ENCODE measurements at regions not wholly inside any gene's neighbourhood (a gene's known extent, or its start where the extent isn't known, plus 50 kb on each side); places are given as distances from the start of the nearest gene placed in this dataset.

- Histone ChIP-seq H3K27ac (ENCODE audit: low read depth, low read length) (no peak overlapping the region), H3K18ac (ENCODE audit: low read length) (no peak overlapping the region), H3K79me2 (ENCODE audit: control insufficient read depth, insufficient read depth, low read length, poor library complexity) (no peaks in the 10 kb centered on the region), H3K36me3 (ENCODE audit: control insufficient read depth in 1 of 2, insufficient read depth in 2 of 2, low read length in 2 of 2) (no peaks in the 10 kb centered on the region), H2AK5ac (ENCODE audit: low read length) (no peak overlapping the region), H2BK120ac (ENCODE audit: insufficient read depth, low read length, poor library complexity) (no peak overlapping the region), H2BK12ac (ENCODE audit: low read length) (no peak overlapping the region), H3K23ac (ENCODE audit: low read length) (no peak overlapping the region), H3K79me1 (ENCODE audit: low read length) (peaks cover 2% of the 10 kb centered on the region), H4K8ac (ENCODE audit: low read depth, low read length) (no peak overlapping the region), H3K9ac (ENCODE audit: low read length) (no peak overlapping the region), H2BK5ac (ENCODE audit: low read depth, low read length, poor library complexity) (no peak overlapping the region), H4K12ac (ENCODE audit: low read depth, low read length) (no peak overlapping the region), H3K4me3 (ENCODE audit: low read depth, low read length) (no peak overlapping the region), H2AFZ (ENCODE audit: insufficient read depth, low read length, poor library complexity) (no peak overlapping the region), H3K27me3 (ENCODE audit: insufficient read depth, low read length) (no peaks in the 10 kb centered on the region), H3K4me1 (ENCODE audit: control insufficient read depth in 1 of 2, insufficient read depth in 2 of 2, low read length in 2 of 2) (peaks cover 0 to 2% of the 10 kb centered on the region in 2 experiments), H3K14ac (ENCODE audit: low read length) (no peak overlapping the region), H4K91ac (ENCODE audit: low read depth, low read length) (no peak overlapping the region), H3K4ac (ENCODE audit: low read depth, low read length) (no peak overlapping the region), H3K9me3 (ENCODE audit: insufficient read depth, low read depth, low read length) (no peaks in the 10 kb centered on the region), H3K4me2 (ENCODE audit: low read length) (no peak overlapping the region)
- WGBS (ENCODE audit: extremely low coverage, insufficient coverage, insufficient read length), result no CpG with 5 or more reads among the region's 5 CpGs
- no peak for DNase-seq
Measured at GRCh38 chr3:34218706-34219385, 420.4 kb downstream of the PDCD6IP start.

GRCh38 chr3:34219556-34219955, 421.1 kb downstream of the PDCD6IP start:
- no peak for DNase-seq
- WGBS (ENCODE audit: extremely low coverage, insufficient coverage, insufficient read length), result no CpG with 5 or more reads among the region's 1 CpG
- Histone ChIP-seq H3K4me2 (ENCODE audit: low read length) (no peak overlapping the region), H2BK120ac (ENCODE audit: insufficient read depth, low read length, poor library complexity) (no peak overlapping the region), H3K9ac (ENCODE audit: low read length) (no peak overlapping the region), H3K14ac (ENCODE audit: low read length) (no peak overlapping the region), H3K27me3 (ENCODE audit: insufficient read depth, low read length) (no peaks in the 10 kb centered on the region), H3K23ac (ENCODE audit: low read length) (no peak overlapping the region), H2AFZ (ENCODE audit: insufficient read depth, low read length, poor library complexity) (no peak overlapping the region), H3K79me1 (ENCODE audit: low read length) (peaks cover 2% of the 10 kb centered on the region), H3K4ac (ENCODE audit: low read depth, low read length) (no peak overlapping the region), H3K36me3 (ENCODE audit: control insufficient read depth in 1 of 2, insufficient read depth in 2 of 2, low read length in 2 of 2) (no peaks in the 10 kb centered on the region), H3K18ac (ENCODE audit: low read length) (no peak overlapping the region), H3K4me3 (ENCODE audit: low read depth, low read length) (no peak overlapping the region), H4K91ac (ENCODE audit: low read depth, low read length) (no peak overlapping the region), H4K8ac (ENCODE audit: low read depth, low read length) (no peak overlapping the region), H3K27ac (ENCODE audit: low read depth, low read length) (no peak overlapping the region), H2BK12ac (ENCODE audit: low read length) (no peak overlapping the region), H2AK5ac (ENCODE audit: low read length) (no peak overlapping the region), H3K4me1 (ENCODE audit: control insufficient read depth in 1 of 2, insufficient read depth in 2 of 2, low read length in 2 of 2) (peaks cover 0 to 2% of the 10 kb centered on the region in 2 experiments), H4K12ac (ENCODE audit: low read depth, low read length) (no peak overlapping the region), H3K79me2 (ENCODE audit: control insufficient read depth, insufficient read depth, low read length, poor library complexity) (no peaks in the 10 kb centered on the region), H3K9me3 (ENCODE audit: insufficient read depth, low read depth, low read length) (no peaks in the 10 kb centered on the region), H2BK5ac (ENCODE audit: low read depth, low read length, poor library complexity) (no peak overlapping the region)

GRCh38 chr3:34225821-34226366, 427.5 kb downstream of the PDCD6IP start:
- Histone ChIP-seq H3K4me3 (ENCODE audit: low read depth, low read length) (no peak overlapping the region), H2AK5ac (ENCODE audit: low read length) (no peak overlapping the region), H4K8ac (ENCODE audit: low read depth, low read length) (no peak overlapping the region), H4K12ac (ENCODE audit: low read depth, low read length) (no peak overlapping the region), H3K14ac (ENCODE audit: low read length) (no peak overlapping the region), H3K4me2 (ENCODE audit: low read length) (no peak overlapping the region), H2BK12ac (ENCODE audit: low read length) (no peak overlapping the region), H3K4me1 (ENCODE audit: control insufficient read depth in 1 of 2, insufficient read depth in 2 of 2, low read length in 2 of 2) (no peaks in the 10 kb centered on the region), H3K36me3 (ENCODE audit: control insufficient read depth in 1 of 2, insufficient read depth in 2 of 2, low read length in 2 of 2) (no peaks in the 10 kb centered on the region), H3K4ac (ENCODE audit: low read depth, low read length) (no peak overlapping the region), H3K27ac (ENCODE audit: low read depth, low read length) (no peak overlapping the region), H4K91ac (ENCODE audit: low read depth, low read length) (no peak overlapping the region), H2BK120ac (ENCODE audit: insufficient read depth, low read length, poor library complexity) (no peak overlapping the region), H3K23ac (ENCODE audit: low read length) (no peak overlapping the region), H3K9me3 (ENCODE audit: insufficient read depth, low read depth, low read length) (no peaks in the 10 kb centered on the region), H3K18ac (ENCODE audit: low read length) (no peak overlapping the region), H3K27me3 (ENCODE audit: insufficient read depth, low read length) (no peaks in the 10 kb centered on the region), H3K79me2 (ENCODE audit: control insufficient read depth, insufficient read depth, low read length, poor library complexity) (no peaks in the 10 kb centered on the region), H2AFZ (ENCODE audit: insufficient read depth, low read length, poor library complexity) (no peak overlapping the region), H3K9ac (ENCODE audit: low read length) (no peak overlapping the region), H3K79me1 (ENCODE audit: low read length) (no peaks in the 10 kb centered on the region), H2BK5ac (ENCODE audit: low read depth, low read length, poor library complexity) (no peak overlapping the region)
- WGBS (ENCODE audit: extremely low coverage, insufficient coverage, insufficient read length), result no CpG with 5 or more reads among the region's 3 CpGs
- no peak for DNase-seq

- no peaks in the 10 kb centered on the region for H3K36me3 ChIP-seq (ENCODE audit: control insufficient read depth in 1 of 2, insufficient read depth in 2 of 2, low read length in 2 of 2)
- no peaks in the 10 kb centered on the region for H3K27me3 ChIP-seq (ENCODE audit: insufficient read depth, low read length)
- no CpG with 5 or more reads among the region's 5 CpGs for WGBS (ENCODE audit: extremely low coverage, insufficient coverage, insufficient read length)
- H3K14ac ChIP-seq (ENCODE audit: low read length), result no peak overlapping the region
- no peak overlapping the region for H3K23ac ChIP-seq (ENCODE audit: low read length)
- no peaks in the 10 kb centered on the region for H3K9me3 ChIP-seq (ENCODE audit: insufficient read depth, low read depth, low read length)
- no peak overlapping the region for H2AK5ac ChIP-seq (ENCODE audit: low read length)
- H3K18ac ChIP-seq (ENCODE audit: low read length), result no peak overlapping the region
- H3K4me1 ChIP-seq (ENCODE audit: control insufficient read depth in 1 of 2, insufficient read depth in 2 of 2, low read length in 2 of 2), result no peaks in the 10 kb centered on the region
- H2AFZ ChIP-seq (ENCODE audit: insufficient read depth, low read length, poor library complexity), result no peak overlapping the region
- no peak overlapping the region for H2BK12ac ChIP-seq (ENCODE audit: low read length)
- H4K12ac ChIP-seq (ENCODE audit: low read depth, low read length), result no peak overlapping the region
- no peak overlapping the region for H3K27ac ChIP-seq (ENCODE audit: low read depth, low read length)
- no peak overlapping the region for H3K4me2 ChIP-seq (ENCODE audit: low read length)
- H3K4ac ChIP-seq (ENCODE audit: low read depth, low read length), result no peak overlapping the region
- no peaks in the 10 kb centered on the region for H3K79me1 ChIP-seq (ENCODE audit: low read length)
- H3K9ac ChIP-seq (ENCODE audit: low read length), result no peak overlapping the region
- H4K91ac ChIP-seq (ENCODE audit: low read depth, low read length), result no peak overlapping the region
- H2BK120ac ChIP-seq (ENCODE audit: insufficient read depth, low read length, poor library complexity), result no peak overlapping the region
- H4K8ac ChIP-seq (ENCODE audit: low read depth, low read length), result no peak overlapping the region
- no peak overlapping the region for H2BK5ac ChIP-seq (ENCODE audit: low read depth, low read length, poor library complexity)
- H3K4me3 ChIP-seq (ENCODE audit: low read depth, low read length), result no peak overlapping the region
- no peaks in the 10 kb centered on the region for H3K79me2 ChIP-seq (ENCODE audit: control insufficient read depth, insufficient read depth, low read length, poor library complexity)
- no peak for DNase-seq
Measured at GRCh38 chr3:34229876-34230275, 431.4 kb downstream of the PDCD6IP start.

Measured in trophoblast cell (in vitro differentiated cells and primary cell).